Neuronal stem cell (in vitro differentiated cells): ENCODE measurements at regions not wholly inside any gene's neighbourhood (a gene's known extent, or its start where the extent isn't known, plus 50 kb on each side); places are given as distances from the start of the nearest gene placed in this dataset.

Source experiments
- DNase-seq: peaks from one replicate; pipeline ENCODE4 v3.0.0-alpha.2; 2013; ENCODE audit warnings: low spot score
- H2AFZ ChIP-seq: one replicate; pipeline ENCODE4 v1.6.1; 2013; ENCODE audit warnings: mild to moderate bottlenecking, low read length, inconsistent platforms
- H2AK5ac ChIP-seq: 2 replicates; pipeline ENCODE4 v1.6.1; 2013; ENCODE audit warnings: low read depth, mild to moderate bottlenecking, inconsistent platforms, low read length, moderate library complexity, mixed read lengths
- H2BK120ac ChIP-seq: 2 replicates; pipeline ENCODE4 v1.6.1; 2013; ENCODE audit warnings: low read depth, mild to moderate bottlenecking, inconsistent platforms, low read length, moderate library complexity, mixed read lengths
- H2BK12ac ChIP-seq: one replicate; pipeline ENCODE4 v1.6.1; 2013; ENCODE audit warnings: low read length, inconsistent platforms
- H2BK15ac ChIP-seq: 2 replicates; pipeline ENCODE4 v1.6.1; 2013; ENCODE audit warnings: mild to moderate bottlenecking, low read length, inconsistent platforms, mixed read lengths
- H2BK5ac ChIP-seq: one replicate; pipeline ENCODE4 v1.6.1; 2013; ENCODE audit warnings: inconsistent platforms, mild to moderate bottlenecking, low read length, moderate library complexity
- H3K14ac ChIP-seq: one replicate; pipeline ENCODE4 v1.6.1; 2013; ENCODE audit warnings: low read length, inconsistent platforms
- H3K18ac ChIP-seq: 2 replicates; pipeline ENCODE4 v1.6.1; 2013; ENCODE audit warnings: low read length, inconsistent platforms
- H3K23ac ChIP-seq: 2 replicates; pipeline ENCODE4 v1.6.1; 2013; ENCODE audit warnings: low read depth, mild to moderate bottlenecking, mixed read lengths, low read length, inconsistent platforms; ENCODE audit not compliant: poor library complexity
- H3K27ac ChIP-seq: replicated peaks from 3 replicates; pipeline ENCODE4 v1.5.1; 2013; ENCODE audit warnings: low read length, inconsistent platforms
- H3K27me3 ChIP-seq, 3 experiments: 2 replicates each; pipeline ENCODE4 v1.6.1; 2013; ENCODE audit warnings: low read length in 3 of 3, mild to moderate bottlenecking in 2 of 3, inconsistent platforms in 1 of 3, low read depth in 1 of 3, mixed read lengths in 1 of 3, moderate library complexity in 1 of 3; ENCODE audit not compliant: control insufficient read depth in 3 of 3, insufficient read depth in 3 of 3
- H3K36me3 ChIP-seq, 2 donors: replicated peaks in 1 of 2; 2 replicates each; pipeline ENCODE4 v1.6.1; 2013; ENCODE audit warnings: low read length in 2 of 2; ENCODE audit not compliant: control insufficient read depth in 2 of 2, insufficient read depth in 2 of 2
- H3K4ac ChIP-seq: 2 replicates; pipeline ENCODE4 v1.6.1; 2013; ENCODE audit warnings: inconsistent platforms, mild to moderate bottlenecking, low read length, moderate library complexity
- H3K4me1 ChIP-seq, 2 donors: 1 replicate in 1 of 2; 2 replicates in 1 of 2; pipeline ENCODE4 v1.6.1; 2013; ENCODE audit warnings: low read length in 2 of 2, low read depth in 1 of 2; ENCODE audit not compliant: control insufficient read depth in 2 of 2, insufficient read depth in 1 of 2
- H3K4me2 ChIP-seq: one replicate; pipeline ENCODE4 v1.6.1; 2013; ENCODE audit warnings: mild to moderate bottlenecking, low read length, inconsistent platforms; ENCODE audit not compliant: insufficient read depth, poor library complexity, severe bottlenecking
- H3K4me3 ChIP-seq, 2 donors: 2 replicates each; pipeline ENCODE4 v1.5.1; 2013; ENCODE audit warnings: low read length in 2 of 2, mild to moderate bottlenecking in 2 of 2, inconsistent platforms in 1 of 2, moderate library complexity in 1 of 2
- H3K79me1 ChIP-seq: one replicate; pipeline ENCODE4 v1.6.1; 2013; ENCODE audit warnings: low read depth, mild to moderate bottlenecking, inconsistent platforms, low read length, moderate library complexity
- H3K9ac ChIP-seq: one replicate; pipeline ENCODE4 v1.6.1; 2013; ENCODE audit warnings: mild to moderate bottlenecking, low read depth, low read length, inconsistent platforms; ENCODE audit not compliant: poor library complexity
- H3K9me3 ChIP-seq, 2 donors: replicated peaks in 1 of 2; 2 replicates each; pipeline versions ENCODE3 to v1.6.1; 2013; ENCODE audit warnings: low read length in 2 of 2, mild to moderate bottlenecking in 2 of 2, inconsistent platforms in 1 of 2, low read depth in 1 of 2, mixed read lengths in 1 of 2, moderate library complexity in 1 of 2; ENCODE audit not compliant: control insufficient read depth in 2 of 2, insufficient read depth in 1 of 2
- H4K8ac ChIP-seq: one replicate; pipeline ENCODE4 v1.6.1; 2013; ENCODE audit warnings: low read depth, mild to moderate bottlenecking, inconsistent platforms, low read length, moderate library complexity
- H4K91ac ChIP-seq: one replicate; pipeline ENCODE4 v1.6.1; 2013; ENCODE audit warnings: low read length, low read depth, mild to moderate bottlenecking, inconsistent platforms; ENCODE audit not compliant: poor library complexity
- WGBS, 2 donors: extraction: QIAGEN DNeasy Blood & Tissue Kit; methylation state at CpG; one replicate each; pipeline ENCODE4 v1.1.7; 2013; ENCODE audit warnings: missing lambda C conversion rate in 2 of 2, mixed read lengths in 1 of 2; ENCODE audit not compliant: insufficient read length in 2 of 2, insufficient replicate concordance in 1 of 2; ENCODE audit errors: extremely low coverage in 2 of 2; 5-methylcytosine and 5-hydroxymethylcytosine counted together

DNA sequence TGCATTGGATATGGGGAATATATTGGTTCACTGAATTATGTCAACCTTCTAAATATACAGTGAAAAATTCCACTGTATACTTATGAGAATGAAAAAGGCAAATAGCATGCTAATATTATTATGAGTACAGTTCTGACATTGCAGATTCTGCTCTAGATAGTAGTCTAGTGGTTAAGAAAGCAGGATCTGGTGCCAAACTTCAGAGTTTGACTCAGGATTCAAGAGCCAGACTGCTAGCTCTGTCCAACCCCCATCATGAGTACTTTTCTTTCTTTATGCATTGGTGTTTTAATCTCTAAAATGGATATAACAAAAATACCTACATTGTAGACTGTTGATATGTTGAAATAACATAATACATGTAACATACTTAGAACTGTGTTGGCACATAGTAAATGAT is 57.3 kb upstream of the PLSCR4 start:
- Histone ChIP-seq H3K4ac (no peak overlapping the region), H3K9me3 (no peaks in the 10 kb centered on the region), H3K27me3 (no peaks in the 10 kb centered on the region), H3K4me1 (no peaks in the 10 kb centered on the region), H4K91ac (no peak overlapping the region), H3K23ac (no peak overlapping the region), H4K8ac (no peak overlapping the region), H3K36me3 (no peaks in the 10 kb centered on the region), H2AFZ (no peak overlapping the region), H3K9ac (no peak overlapping the region), H3K27ac (no peak overlapping the region), H3K4me3 (no peak overlapping the region), H2BK12ac (no peak overlapping the region), H2AK5ac (no peak overlapping the region), H2BK15ac (no peak overlapping the region), H3K4me2 (no peak overlapping the region), H2BK5ac (no peak overlapping the region), H3K14ac (no peak overlapping the region), H2BK120ac (no peak overlapping the region), H3K18ac (no peak overlapping the region), H3K79me1 (no peaks in the 10 kb centered on the region)
- no peak for DNase-seq

DNA sequence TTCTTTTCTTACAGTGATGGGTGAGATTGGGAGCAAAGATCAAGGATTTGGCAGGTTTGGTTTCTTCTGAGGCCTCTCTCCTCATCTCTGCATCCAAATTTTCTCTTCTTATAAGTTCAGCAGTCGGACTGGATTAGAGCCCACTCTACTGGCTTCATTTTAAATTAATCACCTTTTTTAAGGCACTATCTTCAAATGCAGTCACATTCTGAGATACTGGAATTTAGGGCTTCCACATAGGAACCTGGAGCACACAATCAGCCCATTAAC is 56.5 kb upstream of the PLSCR4 start:
- Histone ChIP-seq H2BK12ac (no peak overlapping the region), H3K4me2 (no peak overlapping the region), H2AK5ac (no peak overlapping the region), H3K14ac (no peak overlapping the region), H3K27me3 (no peaks in the 10 kb centered on the region), H4K8ac (no peak overlapping the region), H3K4ac (no peak overlapping the region), H4K91ac (no peak overlapping the region), H2AFZ (no peak overlapping the region), H2BK120ac (no peak overlapping the region), H3K79me1 (no peaks in the 10 kb centered on the region), H3K18ac (no peak overlapping the region), H3K9me3 (no peaks in the 10 kb centered on the region), H3K27ac (no peak overlapping the region), H3K4me1 (no peaks in the 10 kb centered on the region), H3K36me3 (no peaks in the 10 kb centered on the region), H2BK5ac (no peak overlapping the region), H3K4me3 (no peak overlapping the region), H3K9ac (no peak overlapping the region), H3K23ac (no peak overlapping the region), H2BK15ac (no peak overlapping the region)
- no peak for DNase-seq
- no CpG with 5 or more reads among the region's 1 CpG for WGBS, 2 donors

- H2AK5ac ChIP-seq = no peak overlapping the region
- H2BK5ac ChIP-seq = no peak overlapping the region
- no peaks in the 10 kb centered on the region for H3K36me3 ChIP-seq
- H3K4me1 ChIP-seq = no peaks in the 10 kb centered on the region
- no CpG with 5 or more reads among the region's 7 CpGs for WGBS, 2 donors
- no peak overlapping the region for H3K14ac ChIP-seq
- H4K91ac ChIP-seq = no peak overlapping the region
- no peaks in the 10 kb centered on the region for H3K9me3 ChIP-seq
- no peak overlapping the region for H2AFZ ChIP-seq
- H3K18ac ChIP-seq = no peak overlapping the region
- no peak overlapping the region for H3K4me3 ChIP-seq
- no peak overlapping the region for H3K9ac ChIP-seq
- no peak for DNase-seq
- no peaks in the 10 kb centered on the region for H3K27me3 ChIP-seq
- H3K23ac ChIP-seq = no peak overlapping the region
- H4K8ac ChIP-seq = no peak overlapping the region
- no peak overlapping the region for H3K27ac ChIP-seq
- H2BK12ac ChIP-seq = no peak overlapping the region
- no peak overlapping the region for H3K4ac ChIP-seq
- H2BK120ac ChIP-seq = no peak overlapping the region
- H3K4me2 ChIP-seq = no peak overlapping the region
- no peaks in the 10 kb centered on the region for H3K79me1 ChIP-seq
- no peak overlapping the region for H2BK15ac ChIP-seq
These were observed 56.0 kb upstream of the PLSCR4 start for GRCh38 chr3:146306656-146307455.

DNA sequence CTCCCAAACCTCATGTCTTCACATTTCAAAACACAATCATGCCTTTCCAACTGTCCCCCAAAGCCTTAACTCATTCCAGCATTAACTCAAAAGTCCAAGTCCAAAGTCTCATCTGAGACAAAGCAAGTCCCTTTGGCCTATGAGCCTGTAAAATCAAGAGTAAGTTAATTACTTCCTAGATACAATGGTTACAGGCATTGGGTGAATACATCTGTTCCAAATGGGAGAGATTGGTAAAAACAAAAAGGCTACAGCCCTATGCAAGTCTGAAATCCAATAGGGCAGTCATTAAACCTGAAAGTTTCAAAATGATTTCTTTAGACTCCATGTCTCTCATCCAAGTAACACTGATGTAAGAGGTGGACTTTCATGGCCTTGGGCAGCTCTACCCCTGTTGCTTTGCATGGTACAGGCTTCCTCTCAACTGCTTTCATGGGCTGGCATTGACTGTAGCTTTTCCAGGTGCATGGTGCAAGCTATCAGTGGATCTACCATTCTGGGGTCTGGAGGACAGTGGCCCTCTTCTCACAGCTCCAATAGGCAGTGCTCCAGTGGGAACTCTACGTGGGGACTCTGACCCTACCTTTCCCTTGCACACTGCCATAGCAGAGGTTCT is 55.0 kb upstream of the PLSCR4 start:
- H3K23ac ChIP-seq = no peak overlapping the region
- no peaks in the 10 kb centered on the region for H3K4me1 ChIP-seq
- H2AFZ ChIP-seq = no peak overlapping the region
- H3K4ac ChIP-seq = no peak overlapping the region
- H3K27ac ChIP-seq = no peak overlapping the region
- no peak overlapping the region for H2AK5ac ChIP-seq
- H3K9ac ChIP-seq = no peak overlapping the region
- no peak overlapping the region for H3K4me3 ChIP-seq
- H2BK5ac ChIP-seq = no peak overlapping the region
- H3K18ac ChIP-seq = no peak overlapping the region
- no peak for DNase-seq
- H3K36me3 ChIP-seq = no peaks in the 10 kb centered on the region
- H3K27me3 ChIP-seq = no peaks in the 10 kb centered on the region
- no peak overlapping the region for H2BK12ac ChIP-seq
- no CpG with 5 or more reads among the region's 1 CpG for WGBS, 2 donors
- no peaks in the 10 kb centered on the region for H3K9me3 ChIP-seq
- H2BK120ac ChIP-seq = no peak overlapping the region
- H3K79me1 ChIP-seq = no peaks in the 10 kb centered on the region
- no peak overlapping the region for H2BK15ac ChIP-seq
- H3K4me2 ChIP-seq = no peak overlapping the region
- H4K8ac ChIP-seq = no peak overlapping the region
- no peak overlapping the region for H4K91ac ChIP-seq
- H3K14ac ChIP-seq = no peak overlapping the region
